Heart left ventricle (tissue), 13 donors: ENCODE measurements at regions not wholly inside any gene's neighbourhood (a gene's known extent, or its start where the extent isn't known, plus 50 kb on each side); places are given as distances from the start of the nearest gene placed in this dataset.

Experiments
- CTCF ChIP-seq, 12 donors: fragments of 200-600 bp; sonication (generic) in 4 of 12; IDR thresholded peaks; one replicate each; pipeline versions ENCODE4 v1.5.0 to v1.8.0; 2018 to 2022; ENCODE audit warnings: antibody characterized with exemption in 12 of 12, mild to moderate bottlenecking in 5 of 12
- POLR2A ChIP-seq, 2 donors: fragments of 450-650 bp; IDR thresholded peaks; one replicate each; pipeline ENCODE4 v1.6.1; 2017; ENCODE audit warnings: antibody characterized with exemption in 2 of 2, mild to moderate bottlenecking in 2 of 2, moderate library complexity in 2 of 2
- donor health status: ischemic (EF 13 %, LVEDD 7.1; RV severe dilation, severe dysfunction).
- donor health status: DM: no; HTN: yes; CAD: no.
- donor health status: DM: no; HTN: no; CAD: no.
- donor health status: ischemic (EF 25% LVEDD 6.9; RV normal size, moderate dysfunction).
- donor health status: ischemic (EF 25% LVEDD 5.7; RV mildly dilated, moderate dysfunction).
- donor health status: ischemic (EF 35%, LVEDD 5.7; RV mildly dilated, moderate dysfunction).
- donor health status: nonischemic (EF 11% LVEDD 7.7; RV severe dilation, severe dysfunction).
- donor health status: DM: yes; HTN: yes; CAD: no.
- donor health status: PGD.
- donor health status: ischemic (EF 29% LVEDD 5.4; RV normal size, mild dysfunction).
- donor health status: nonischemic (EF 23%, LVEDD 6.1; RV moderate dilation, normal function).

- TF ChIP-seq CTCF (IDR thresholded peaks at IDR 0.05) (no peak), POLR2A (IDR thresholded peaks at IDR 0.05) (no peak)
These were observed 204.5 kb downstream of the FMR1NB start for GRCh38 chrX:148185631-148186030.
